Endothelial cell (in vitro differentiated cells): ENCODE measurements at regions not wholly inside any gene's neighbourhood (a gene's known extent, or its start where the extent isn't known, plus 50 kb on each side); places are given as distances from the start of the nearest gene placed in this dataset.

Experiments used
- DNase-seq: peaks from one replicate; pipeline ENCODE4 v3.0.0; 2021; ENCODE audit warnings: low spot score
- H3K27ac Mint-ChIP-seq: one replicate; pipeline ENCODE4 v1.8.0; 2021; ENCODE audit warnings: mixed read lengths, inconsistent platforms; ENCODE audit not compliant: unreplicated experiment
- H3K27me3 Mint-ChIP-seq: one replicate; pipeline ENCODE4 v1.8.0; 2021; ENCODE audit warnings: mild to moderate bottlenecking, moderate library complexity, mixed read lengths, inconsistent platforms; ENCODE audit not compliant: unreplicated experiment
- H3K36me3 Mint-ChIP-seq: one replicate; pipeline ENCODE4 v1.8.0; 2021; ENCODE audit warnings: mild to moderate bottlenecking, low read depth, mixed read lengths, inconsistent platforms; ENCODE audit not compliant: unreplicated experiment
- H3K4me1 Mint-ChIP-seq: one replicate; pipeline ENCODE4 v1.8.0; 2021; ENCODE audit warnings: mild to moderate bottlenecking, mixed read lengths, inconsistent platforms; ENCODE audit not compliant: unreplicated experiment
- H3K4me3 Mint-ChIP-seq: one replicate; pipeline ENCODE4 v1.8.0; 2021; ENCODE audit warnings: mild to moderate bottlenecking, mixed read lengths, inconsistent platforms; ENCODE audit not compliant: unreplicated experiment
- H3K9me3 Mint-ChIP-seq: one replicate; pipeline ENCODE4 v1.8.0; 2021; ENCODE audit warnings: mixed read lengths, inconsistent platforms; ENCODE audit not compliant: unreplicated experiment
- CTCF ChIP-seq: fragments of 200-600 bp; sonication (generic); IDR thresholded peaks from one replicate; pipeline ENCODE4 v1.5.0; 2021; ENCODE audit warnings: antibody characterized with exemption; ENCODE audit not compliant: unreplicated experiment

GRCh38 chr2:104118889-104119288, 735.0 kb upstream of the POU3F3 start:
- Mint-ChIP-seq H3K36me3 (no peaks in the 10 kb centered on the region), H3K9me3 (no peaks in the 10 kb centered on the region), H3K27me3 (no peaks in the 10 kb centered on the region), H3K27ac (no peak overlapping the region), H3K4me3 (no peak overlapping the region), H3K4me1 (peaks cover 6% of the 10 kb centered on the region)
- TF ChIP-seq CTCF: no peak
- no peak for DNase-seq

GRCh38 chr2:104120171-104120570, 733.7 kb upstream of the POU3F3 start:
- H3K36me3 Mint-ChIP-seq: no peaks in the 10 kb centered on the region
- H3K4me3 Mint-ChIP-seq: no peak overlapping the region
- H3K4me1 Mint-ChIP-seq: peaks cover 6% of the 10 kb centered on the region
- no peaks in the 10 kb centered on the region for H3K9me3 Mint-ChIP-seq
- DNase-seq: no peak
- no peak overlapping the region for H3K27ac Mint-ChIP-seq
- no peak for TF ChIP-seq CTCF
- no peaks in the 10 kb centered on the region for H3K27me3 Mint-ChIP-seq

- no peak overlapping the region for H3K27ac Mint-ChIP-seq
- no peaks in the 10 kb centered on the region for H3K27me3 Mint-ChIP-seq
- TF ChIP-seq CTCF: no peak
- H3K36me3 Mint-ChIP-seq: no peaks in the 10 kb centered on the region
- H3K4me1 Mint-ChIP-seq: no peaks in the 10 kb centered on the region
- H3K9me3 Mint-ChIP-seq: no peaks in the 10 kb centered on the region
- no peak for DNase-seq
- H3K4me3 Mint-ChIP-seq: no peak overlapping the region
These were observed 728.8 kb upstream of the POU3F3 start for GRCh38 chr2:104125096-104125495.

DNA sequence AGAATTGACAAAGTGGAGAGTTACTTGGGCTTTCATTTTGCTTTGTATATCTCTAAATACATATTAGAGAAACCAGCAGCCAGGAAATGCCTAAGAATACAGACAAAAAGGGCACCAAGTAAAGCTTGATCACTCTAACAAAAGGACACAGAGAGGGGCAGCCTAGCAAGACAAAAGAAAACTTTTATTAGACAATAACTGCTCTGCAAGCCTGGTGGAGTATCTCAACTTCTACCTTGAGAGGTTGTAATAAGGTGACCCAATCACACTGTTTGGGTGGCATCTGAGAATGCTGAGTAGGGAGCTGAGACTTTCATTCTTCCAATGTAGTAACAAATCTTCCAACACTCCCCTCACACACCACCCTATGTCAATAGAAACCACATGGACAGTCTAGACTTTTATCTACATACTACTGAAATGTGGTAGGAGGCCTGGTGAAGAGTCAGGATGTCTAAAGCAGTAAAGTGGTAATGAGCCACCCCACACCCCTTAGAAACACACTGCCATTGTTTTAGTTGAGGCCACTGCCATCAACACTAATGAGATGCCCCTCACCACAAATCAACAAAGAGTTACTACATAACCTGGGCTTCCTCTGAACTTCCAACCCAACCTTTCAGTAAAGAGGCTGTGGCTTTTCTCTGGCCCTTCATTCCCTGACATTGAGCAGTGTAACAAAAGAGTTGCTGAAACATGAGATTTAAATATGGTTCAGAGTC, 726.7 kb upstream of the POU3F3 start:
- H3K9me3 Mint-ChIP-seq: no peaks in the 10 kb centered on the region

More for the DNA sequence above, 726.7 kb upstream of the POU3F3 start:
- no peak overlapping the region for H3K4me3 Mint-ChIP-seq
- no peak overlapping the region for H3K27ac Mint-ChIP-seq
- DNase-seq: no peak
- no peak for TF ChIP-seq CTCF
- no peaks in the 10 kb centered on the region for H3K36me3 Mint-ChIP-seq
- H3K4me1 Mint-ChIP-seq: no peaks in the 10 kb centered on the region
- H3K27me3 Mint-ChIP-seq: no peaks in the 10 kb centered on the region
